ENCODE measurements at regions not wholly inside any gene's neighbourhood (a gene's known extent, or its start where the extent isn't known, plus 50 kb on each side); places are given as distances from the start of the nearest gene placed in this dataset.
"Not testable (repeated sequence)": the region's sequence is repeated elsewhere in the genome, so short reads cannot be mapped to it uniquely, and the experiment has no call there.

GRCh38 chr3:110495201-110495927 lies 576.3 kb upstream of the NECTIN3 start:
- no peak for DNase-seq (ENCODE audit: low read depth)

GRCh38 chr3:110504401-110504800 lies 567.2 kb upstream of the NECTIN3 start:
- no peak for DNase-seq (ENCODE audit: low read depth)
- TF ChIP-seq, protein P1, sequence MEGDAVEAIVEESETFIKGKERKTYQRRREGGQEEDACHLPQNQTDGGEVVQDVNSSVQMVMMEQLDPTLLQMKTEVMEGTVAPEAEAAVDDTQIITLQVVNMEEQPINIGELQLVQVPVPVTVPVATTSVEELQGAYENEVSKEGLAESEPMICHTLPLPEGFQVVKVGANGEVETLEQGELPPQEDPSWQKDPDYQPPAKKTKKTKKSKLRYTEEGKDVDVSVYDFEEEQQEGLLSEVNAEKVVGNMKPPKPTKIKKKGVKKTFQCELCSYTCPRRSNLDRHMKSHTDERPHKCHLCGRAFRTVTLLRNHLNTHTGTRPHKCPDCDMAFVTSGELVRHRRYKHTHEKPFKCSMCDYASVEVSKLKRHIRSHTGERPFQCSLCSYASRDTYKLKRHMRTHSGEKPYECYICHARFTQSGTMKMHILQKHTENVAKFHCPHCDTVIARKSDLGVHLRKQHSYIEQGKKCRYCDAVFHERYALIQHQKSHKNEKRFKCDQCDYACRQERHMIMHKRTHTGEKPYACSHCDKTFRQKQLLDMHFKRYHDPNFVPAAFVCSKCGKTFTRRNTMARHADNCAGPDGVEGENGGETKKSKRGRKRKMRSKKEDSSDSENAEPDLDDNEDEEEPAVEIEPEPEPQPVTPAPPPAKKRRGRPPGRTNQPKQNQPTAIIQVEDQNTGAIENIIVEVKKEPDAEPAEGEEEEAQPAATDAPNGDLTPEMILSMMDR (conservative IDR thresholded peaks at IDR 0.05; ENCODE audit: low read depth, low read length): no peak
- no peak overlapping the region for H3K4me3 ChIP-seq (ENCODE audit: low read depth, low read length)

More at GRCh38 chr3:110495201-110495927, 576.3 kb upstream of the NECTIN3 start:
- no peak overlapping the region for H3K4me3 ChIP-seq (ENCODE audit: low read depth, low read length)
- TF ChIP-seq, protein P1 (conservative IDR thresholded peaks at IDR 0.05; ENCODE audit: low read depth, low read length): no peak

GRCh38 chr3:110504901-110505300 lies 566.7 kb upstream of the NECTIN3 start:
- H3K4me3 ChIP-seq (ENCODE audit: low read depth, low read length): no peak overlapping the region
- TF ChIP-seq, protein P1 (conservative IDR thresholded peaks at IDR 0.05; ENCODE audit: low read depth, low read length): no peak
- DNase-seq (ENCODE audit: low read depth): no peak

DNA sequence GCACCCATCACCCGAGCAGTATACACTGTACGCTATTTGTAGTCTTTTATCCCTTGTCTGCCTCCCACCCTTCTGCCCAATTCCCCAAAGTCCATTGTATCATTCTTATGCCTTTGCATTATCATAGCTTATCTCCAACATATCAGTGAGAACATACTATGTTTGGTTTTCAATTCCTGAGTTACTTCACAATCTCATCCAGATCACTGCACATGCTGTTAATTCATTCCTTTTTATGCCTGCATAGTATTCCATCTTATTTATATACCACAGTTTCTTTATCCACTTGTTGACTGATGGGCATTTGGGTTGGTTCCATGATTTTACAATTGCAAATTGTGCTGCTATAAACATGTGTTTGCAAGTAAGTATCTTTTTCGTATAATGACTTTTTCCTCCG lies 564.7 kb upstream of the NECTIN3 start:
- no peak overlapping the region for H3K4me3 ChIP-seq (ENCODE audit: low read depth, low read length)
- TF ChIP-seq, protein P1 (conservative IDR thresholded peaks at IDR 0.05; ENCODE audit: low read depth, low read length): no peak
- DNase-seq (ENCODE audit: low read depth): no peak

GRCh38 chr3:110507570-110507969 lies 564.0 kb upstream of the NECTIN3 start:
- DNase-seq (ENCODE audit: low read depth); H3K4me3 ChIP-seq (ENCODE audit: low read depth, low read length): not testable (repeated sequence)

DNA sequence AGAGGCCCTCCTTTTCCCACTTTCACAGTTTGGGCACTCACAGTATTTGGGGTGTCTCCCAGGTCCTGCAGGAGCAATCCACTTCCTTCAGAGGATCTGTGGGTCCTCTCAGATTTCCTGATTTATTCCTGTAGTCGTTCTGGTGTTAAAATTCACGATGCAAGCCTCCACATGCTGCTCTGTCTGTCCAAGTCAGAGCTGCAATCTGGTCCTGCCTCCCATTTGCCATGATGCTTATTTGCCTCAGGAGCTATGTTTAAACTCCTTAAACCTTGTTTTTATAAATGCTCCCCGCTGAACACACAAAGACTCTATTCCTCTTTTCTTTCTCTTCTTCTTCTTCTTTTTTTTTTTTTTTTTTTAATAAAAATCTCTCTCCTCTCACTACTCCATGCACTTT lies 558.7 kb upstream of the NECTIN3 start:
- no peak for DNase-seq (ENCODE audit: low read depth)
- TF ChIP-seq, protein P1 (conservative IDR thresholded peaks at IDR 0.05; ENCODE audit: low read depth, low read length): no peak
- H3K4me3 ChIP-seq (ENCODE audit: low read depth, low read length): no peak overlapping the region

DNA sequence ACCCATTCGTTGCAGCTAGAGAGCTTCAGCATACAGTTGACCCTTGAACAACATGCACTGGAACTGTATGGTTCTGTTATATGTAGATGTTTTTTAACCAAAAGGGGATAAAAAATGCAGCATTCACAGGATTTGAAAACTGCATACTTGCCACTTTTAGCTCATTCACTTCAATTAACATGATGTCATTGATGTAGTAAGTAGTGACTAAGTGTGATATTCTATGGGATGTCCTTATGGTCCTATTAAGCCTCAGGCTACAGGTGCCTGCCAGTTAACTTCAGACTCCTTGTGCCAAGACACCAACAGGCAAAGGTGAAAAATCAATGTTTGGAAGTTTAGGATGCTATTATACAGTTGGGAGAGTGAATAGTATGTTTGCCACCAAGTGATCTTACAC lies 553.6 kb upstream of the NECTIN3 start:
- H3K4me3 ChIP-seq (ENCODE audit: low read depth, low read length): no peak overlapping the region
- DNase-seq (ENCODE audit: low read depth): no peak
- TF ChIP-seq, protein P1 (conservative IDR thresholded peaks at IDR 0.05; ENCODE audit: low read depth, low read length): no peak

Measured in epithelial cell of proximal tubule (primary cell).